Activated CD4-positive, alpha-beta T cell treated with anti-CD3 and anti-CD28 coated beads, Interleukin-2, amount 10 ng/mL, durations not matched to agents 24 days and 14 days (primary cell): ENCODE measurements at regions not wholly inside any gene's neighbourhood (a gene's known extent, or its start where the extent isn't known, plus 50 kb on each side); places are given as distances from the start of the nearest gene placed in this dataset.

Experiments
- DNase-seq: peaks from one replicate; pipeline ENCODE4 v3.0.0; 2022
- H3K27ac Mint-ChIP-seq: one replicate; pipeline ENCODE4 v1.8.0; 2022; ENCODE audit warnings: mild to moderate bottlenecking, mixed read lengths
- H3K27me3 Mint-ChIP-seq: one replicate; pipeline ENCODE4 v1.8.0; 2022; ENCODE audit warnings: mixed read lengths
- H3K36me3 Mint-ChIP-seq: one replicate; pipeline ENCODE4 v1.8.0; 2022; ENCODE audit warnings: low read depth, mild to moderate bottlenecking, mixed read lengths
- H3K4me1 Mint-ChIP-seq: one replicate; pipeline ENCODE4 v1.8.0; 2021; ENCODE audit warnings: mixed read lengths
- H3K4me3 Mint-ChIP-seq: one replicate; pipeline ENCODE4 v1.8.0; 2022; ENCODE audit warnings: mild to moderate bottlenecking, moderate library complexity, mixed read lengths
- H3K9me3 Mint-ChIP-seq: one replicate; pipeline ENCODE4 v1.8.0; 2021; ENCODE audit warnings: mixed read lengths
- intact Hi-C: fragments of 100-400 bp; cut with micrococcal nuclease; formaldehyde crosslinking; loops from one replicate; pipeline ENCODE4 v1.15.1; 2023

- no peak for DNase-seq
- Mint-ChIP-seq H3K27me3 (no peaks in the 10 kb centered on the region), H3K4me1 (no peaks in the 10 kb centered on the region), H3K4me3 (no peak overlapping the region), H3K9me3 (no peaks in the 10 kb centered on the region), H3K36me3 (no peaks in the 10 kb centered on the region), H3K27ac (no peak overlapping the region)
- intact Hi-C loops: no loop called here
Observed at GRCh38 chr1:96927125-96927524, 205.5 kb downstream of the PTBP2 start.

GRCh38 chr1:96931136-96931535, 209.6 kb downstream of the PTBP2 start:
- no peaks in the 10 kb centered on the region for H3K9me3 Mint-ChIP-seq
- no peak overlapping the region for H3K27ac Mint-ChIP-seq
- DNase-seq: no peak
- no peak overlapping the region for H3K4me3 Mint-ChIP-seq
- H3K4me1 Mint-ChIP-seq: no peaks in the 10 kb centered on the region
- intact Hi-C loops: no loop called here
- no peaks in the 10 kb centered on the region for H3K27me3 Mint-ChIP-seq
- H3K36me3 Mint-ChIP-seq: no peaks in the 10 kb centered on the region

- Mint-ChIP-seq H3K9me3 (no peaks in the 10 kb centered on the region), H3K4me3 (no peak overlapping the region), H3K27ac (no peak overlapping the region), H3K4me1 (no peaks in the 10 kb centered on the region), H3K27me3 (no peaks in the 10 kb centered on the region), H3K36me3 (no peaks in the 10 kb centered on the region)
- DNase-seq: no peak
- intact Hi-C loops: no loop called here
Observed at GRCh38 chr1:96934282-96934681, 212.7 kb downstream of the PTBP2 start.

- no peak for DNase-seq
- no peaks in the 10 kb centered on the region for H3K27me3 Mint-ChIP-seq
- H3K4me1 Mint-ChIP-seq: no peaks in the 10 kb centered on the region
- intact Hi-C loops: no loop called here
- H3K4me3 Mint-ChIP-seq: no peak overlapping the region
- no peak overlapping the region for H3K27ac Mint-ChIP-seq
- no peaks in the 10 kb centered on the region for H3K36me3 Mint-ChIP-seq
- no peaks in the 10 kb centered on the region for H3K9me3 Mint-ChIP-seq
Observed at GRCh38 chr1:96944432-96945092, 223.0 kb downstream of the PTBP2 start.

GRCh38 chr1:96945509-96946084, 224.0 kb downstream of the PTBP2 start:
- no peaks in the 10 kb centered on the region for H3K4me1 Mint-ChIP-seq
- intact Hi-C loops: no loop called here
- H3K4me3 Mint-ChIP-seq: no peak overlapping the region
- no peaks in the 10 kb centered on the region for H3K27me3 Mint-ChIP-seq
- no peaks in the 10 kb centered on the region for H3K9me3 Mint-ChIP-seq
- no peaks in the 10 kb centered on the region for H3K36me3 Mint-ChIP-seq
- no peak for DNase-seq
- no peak overlapping the region for H3K27ac Mint-ChIP-seq

GRCh38 chr1:96955307-96956012, 233.9 kb downstream of the PTBP2 start:
- no peaks in the 10 kb centered on the region for H3K4me1 Mint-ChIP-seq
- no peak overlapping the region for H3K4me3 Mint-ChIP-seq
- no peak overlapping the region for H3K27ac Mint-ChIP-seq
- no peaks in the 10 kb centered on the region for H3K9me3 Mint-ChIP-seq
- H3K27me3 Mint-ChIP-seq: peaks cover 1% of the 10 kb centered on the region
- no peaks in the 10 kb centered on the region for H3K36me3 Mint-ChIP-seq
- intact Hi-C loops: no loop called here
- no peak for DNase-seq

GRCh38 chr1:96962216-96962615, 240.6 kb downstream of the PTBP2 start:
- no peaks in the 10 kb centered on the region for H3K36me3 Mint-ChIP-seq
- H3K27me3 Mint-ChIP-seq: no peaks in the 10 kb centered on the region
- H3K4me3 Mint-ChIP-seq: no peak overlapping the region
- no peaks in the 10 kb centered on the region for H3K4me1 Mint-ChIP-seq
- no peaks in the 10 kb centered on the region for H3K9me3 Mint-ChIP-seq
- no peak overlapping the region for H3K27ac Mint-ChIP-seq
- intact Hi-C loops: no loop called here
- no peak for DNase-seq

- Mint-ChIP-seq H3K27ac (no peak overlapping the region), H3K36me3 (no peaks in the 10 kb centered on the region), H3K4me1 (no peaks in the 10 kb centered on the region)
Observed at GRCh38 chr1:96962751-96963211, 241.2 kb downstream of the PTBP2 start.

GRCh38 chr1:96964761-96965160, 243.2 kb downstream of the PTBP2 start:
- intact Hi-C loops: loop anchor here (5.0 kb wide), 2 partner anchors 858 to 1503 kb away; no protein-coding TSS in a partner anchor
- no peaks in the 10 kb centered on the region for H3K9me3 Mint-ChIP-seq
- H3K27ac Mint-ChIP-seq: no peak overlapping the region
- no peak overlapping the region for H3K4me3 Mint-ChIP-seq
- no peaks in the 10 kb centered on the region for H3K27me3 Mint-ChIP-seq
- no peak for DNase-seq
- H3K4me1 Mint-ChIP-seq: no peaks in the 10 kb centered on the region
- no peaks in the 10 kb centered on the region for H3K36me3 Mint-ChIP-seq

More at GRCh38 chr1:96962751-96963211, 241.2 kb downstream of the PTBP2 start:
- H3K9me3 Mint-ChIP-seq: no peaks in the 10 kb centered on the region
- H3K27me3 Mint-ChIP-seq: no peaks in the 10 kb centered on the region
- H3K4me3 Mint-ChIP-seq: no peak overlapping the region
- intact Hi-C loops: no loop called here
- DNase-seq: no peak

GRCh38 chr1:96966536-96967138, 245.1 kb downstream of the PTBP2 start:
- Mint-ChIP-seq H3K4me3 (no peak overlapping the region), H3K36me3 (no peaks in the 10 kb centered on the region), H3K27ac (no peak overlapping the region), H3K4me1 (no peaks in the 10 kb centered on the region), H3K27me3 (peaks cover 3% of the 10 kb centered on the region), H3K9me3 (no peaks in the 10 kb centered on the region)
- DNase-seq: peak; percentile 90
- intact Hi-C loops: loop anchor here (1.0 to 5.0 kb wide), 3 partner anchors 856 to 1501 kb away; no protein-coding TSS in a partner anchor

GRCh38 chr1:96967311-96967710, 245.7 kb downstream of the PTBP2 start:
- DNase-seq: no peak

GRCh38 chr1:96968541-96968940, 247.0 kb downstream of the PTBP2 start:
- no peak for DNase-seq
- Mint-ChIP-seq H3K36me3 (no peaks in the 10 kb centered on the region), H3K4me3 (no peak overlapping the region), H3K9me3 (no peaks in the 10 kb centered on the region), H3K4me1 (no peaks in the 10 kb centered on the region), H3K27ac (no peak overlapping the region), H3K27me3 (peaks cover 3% of the 10 kb centered on the region)
- intact Hi-C loops: loop anchor here (5.0 kb wide), 2 partner anchors 854 to 1499 kb away; no protein-coding TSS in a partner anchor

More at GRCh38 chr1:96967311-96967710, 245.7 kb downstream of the PTBP2 start:
- no peaks in the 10 kb centered on the region for H3K9me3 Mint-ChIP-seq
- H3K27me3 Mint-ChIP-seq: peaks cover 3% of the 10 kb centered on the region
- H3K36me3 Mint-ChIP-seq: no peaks in the 10 kb centered on the region
- H3K4me3 Mint-ChIP-seq: no peak overlapping the region
- intact Hi-C loops: loop anchor here (5.0 kb wide), 2 partner anchors 855 to 1500 kb away; no protein-coding TSS in a partner anchor
- H3K27ac Mint-ChIP-seq: no peak overlapping the region
- no peaks in the 10 kb centered on the region for H3K4me1 Mint-ChIP-seq

- Mint-ChIP-seq H3K27me3 (peaks cover 3% of the 10 kb centered on the region), H3K27ac (no peak overlapping the region), H3K4me3 (no peak overlapping the region), H3K36me3 (no peaks in the 10 kb centered on the region), H3K4me1 (no peaks in the 10 kb centered on the region), H3K9me3 (no peaks in the 10 kb centered on the region)
- no peak for DNase-seq
- intact Hi-C loops: loop anchor here (5.0 kb wide), 2 partner anchors 853 to 1498 kb away; no protein-coding TSS in a partner anchor
Observed at GRCh38 chr1:96968983-96969382, 247.4 kb downstream of the PTBP2 start.
